GM18951 (cell line): ENCODE measurements at regions not wholly inside any gene's neighbourhood (a gene's known extent, or its start where the extent isn't known, plus 50 kb on each side); places are given as distances from the start of the nearest gene placed in this dataset.

Experiments
- POLR2A ChIP-seq: IDR thresholded peaks from 4 replicates; pipeline ENCODE4 v1.6.1; 2011; ENCODE audit warnings: mild to moderate bottlenecking; ENCODE audit not compliant: insufficient read length, insufficient read depth; ENCODE audit errors: extremely low read depth
- in situ Hi-C: fragments of 300-500 bp; cut with MboI; formaldehyde crosslinking; loops from one replicate; pipeline ENCODE4 v1.12.0; 2022; ENCODE audit warnings: low sequenced_read_pairs, mixed read lengths, inconsistent platforms; ENCODE audit not compliant: unreplicated experiment

- in situ Hi-C loops: loop anchor here (10.0 to 25.0 kb wide), 2 partner anchors 882 to 1394 kb away; no protein-coding TSS in a partner anchor
These were observed 54.4 kb upstream of the CPHXL start for GRCh38 chr16:75780669-75781068.

GRCh38 chr16:75781683-75782343 lies 55.5 kb upstream of the CPHXL start:
- in situ Hi-C loops: loop anchor here (10.0 to 25.0 kb wide), 2 partner anchors 880 to 1393 kb away; no protein-coding TSS in a partner anchor
- TF ChIP-seq POLR2A: no peak

More at GRCh38 chr16:75780669-75781068, 54.4 kb upstream of the CPHXL start:
- TF ChIP-seq POLR2A: no peak

GRCh38 chr16:75787440-75787839 lies 61.1 kb upstream of the CPHXL start:
- in situ Hi-C loops: loop anchor here (10.0 to 25.0 kb wide), 2 partner anchors 875 to 1387 kb away; no protein-coding TSS in a partner anchor
- no peak for TF ChIP-seq POLR2A

- in situ Hi-C loops: loop anchor here (10.0 to 25.0 kb wide), 2 partner anchors 873 to 1386 kb away; no protein-coding TSS in a partner anchor
- no peak for TF ChIP-seq POLR2A
These were observed 62.9 kb upstream of the CPHXL start for GRCh38 chr16:75789237-75789636.

- in situ Hi-C loops: loop anchor here (25.0 kb wide), 1 partner anchor 869 kb away; no protein-coding TSS in a partner anchor
- TF ChIP-seq POLR2A: no peak
These were observed 66.6 kb upstream of the CPHXL start for GRCh38 chr16:75792771-75793492.

- TF ChIP-seq POLR2A: no peak
- in situ Hi-C loops: loop anchor here (25.0 kb wide), 1 partner anchor 869 kb away; no protein-coding TSS in a partner anchor
These were observed 67.4 kb upstream of the CPHXL start for GRCh38 chr16:75793641-75794040.

GRCh38 chr16:75794426-75794825 lies 68.1 kb upstream of the CPHXL start:
- in situ Hi-C loops: loop anchor here (25.0 kb wide), 1 partner anchor 868 kb away; no protein-coding TSS in a partner anchor
- TF ChIP-seq POLR2A: no peak

GRCh38 chr16:75798714-75799113 lies 72.4 kb upstream of the CPHXL start:
- in situ Hi-C loops: loop anchor here (25.0 kb wide), 1 partner anchor 864 kb away; no protein-coding TSS in a partner anchor
- no peak for TF ChIP-seq POLR2A

- in situ Hi-C loops: no loop called here
- TF ChIP-seq POLR2A: no peak
These were observed 75.0 kb upstream of the CPHXL start for GRCh38 chr16:75801307-75801706.

GRCh38 chr16:75803753-75804152 lies 77.5 kb upstream of the CPHXL start:
- no peak for TF ChIP-seq POLR2A
- in situ Hi-C loops: no loop called here

GRCh38 chr16:75804368-75804767 lies 78.1 kb upstream of the CPHXL start:
- in situ Hi-C loops: no loop called here
- TF ChIP-seq POLR2A: no peak

- TF ChIP-seq POLR2A: no peak
- in situ Hi-C loops: no loop called here
These were observed 79.7 kb upstream of the CPHXL start for GRCh38 chr16:75805946-75806345.

GRCh38 chr16:75806487-75806886 lies 80.2 kb upstream of the CPHXL start:
- no peak for TF ChIP-seq POLR2A
- in situ Hi-C loops: no loop called here
